ENCODE measurements at regions not wholly inside any gene's neighbourhood (a gene's known extent, or its start where the extent isn't known, plus 50 kb on each side); places are given as distances from the start of the nearest gene placed in this dataset.

- intact Hi-C loops (cut with micrococcal nuclease; ENCODE audit: unreplicated experiment) = loop anchor here (1.0 to 2.0 kb wide), 3 partner anchors 22 to 310 kb away; no protein-coding TSS in a partner anchor
- Histone ChIP-seq H4K20me1 (ENCODE audit: insufficient read depth, low read length) (no peaks in the 10 kb centered on the region), H3K9me2 (ENCODE audit: insufficient read depth, low read length) (no peaks in the 10 kb centered on the region), H3K4me1 (ENCODE audit: insufficient read depth, low read length, poor library complexity, severe bottlenecking) (peaks cover 99% of the 10 kb centered on the region), H3K27ac (ENCODE audit: low read depth, low read length, poor library complexity, severe bottlenecking) (peak overlapping the region; percentile 100), H2AFZ (ENCODE audit: low read length) (no peak overlapping the region), H3K4me2 (ENCODE audit: low read length) (peak overlapping the region; percentile 83), H3K4me3 (ENCODE audit: low read depth, low read length, poor library complexity, severe bottlenecking) (peak overlapping the region; percentile 66), H3K36me3 (ENCODE audit: insufficient read depth, low read length) (no peaks in the 10 kb centered on the region), H3K9me3 (ENCODE audit: low read length) (no peaks in the 10 kb centered on the region), H3K79me2 (ENCODE audit: insufficient read depth, low read depth, low read length) (peaks cover 61% of the 10 kb centered on the region)
- TSS peak; percentile 92 for BruUV-seq (replicated peaks)
- POLR2A ChIA-PET = interaction anchor here (0.9 to 26.4 kb wide), 12 partner anchors 10 to 320 kb away, joined by 3 to 2147 read pairs (median 23); no protein-coding TSS in a partner anchor
- peak; percentile 52 for DNase-seq (ENCODE audit: low spot score)
- CTCF ChIA-PET (ENCODE audit: unreplicated experiment) = interaction anchor here (0.7 to 3.4 kb wide), 10 partner anchors 12 to 81 kb away, joined by 3 to 43 read pairs (median 5); no protein-coding TSS in a partner anchor
- TF ChIP-seq, protein P1, sequence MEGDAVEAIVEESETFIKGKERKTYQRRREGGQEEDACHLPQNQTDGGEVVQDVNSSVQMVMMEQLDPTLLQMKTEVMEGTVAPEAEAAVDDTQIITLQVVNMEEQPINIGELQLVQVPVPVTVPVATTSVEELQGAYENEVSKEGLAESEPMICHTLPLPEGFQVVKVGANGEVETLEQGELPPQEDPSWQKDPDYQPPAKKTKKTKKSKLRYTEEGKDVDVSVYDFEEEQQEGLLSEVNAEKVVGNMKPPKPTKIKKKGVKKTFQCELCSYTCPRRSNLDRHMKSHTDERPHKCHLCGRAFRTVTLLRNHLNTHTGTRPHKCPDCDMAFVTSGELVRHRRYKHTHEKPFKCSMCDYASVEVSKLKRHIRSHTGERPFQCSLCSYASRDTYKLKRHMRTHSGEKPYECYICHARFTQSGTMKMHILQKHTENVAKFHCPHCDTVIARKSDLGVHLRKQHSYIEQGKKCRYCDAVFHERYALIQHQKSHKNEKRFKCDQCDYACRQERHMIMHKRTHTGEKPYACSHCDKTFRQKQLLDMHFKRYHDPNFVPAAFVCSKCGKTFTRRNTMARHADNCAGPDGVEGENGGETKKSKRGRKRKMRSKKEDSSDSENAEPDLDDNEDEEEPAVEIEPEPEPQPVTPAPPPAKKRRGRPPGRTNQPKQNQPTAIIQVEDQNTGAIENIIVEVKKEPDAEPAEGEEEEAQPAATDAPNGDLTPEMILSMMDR (conservative IDR thresholded peaks at IDR 0.05; ENCODE audit: low read length) = no peak
Observed at GRCh38 chr2:88832992-88833389, 141.5 kb downstream of the RPIA start.

DNA sequence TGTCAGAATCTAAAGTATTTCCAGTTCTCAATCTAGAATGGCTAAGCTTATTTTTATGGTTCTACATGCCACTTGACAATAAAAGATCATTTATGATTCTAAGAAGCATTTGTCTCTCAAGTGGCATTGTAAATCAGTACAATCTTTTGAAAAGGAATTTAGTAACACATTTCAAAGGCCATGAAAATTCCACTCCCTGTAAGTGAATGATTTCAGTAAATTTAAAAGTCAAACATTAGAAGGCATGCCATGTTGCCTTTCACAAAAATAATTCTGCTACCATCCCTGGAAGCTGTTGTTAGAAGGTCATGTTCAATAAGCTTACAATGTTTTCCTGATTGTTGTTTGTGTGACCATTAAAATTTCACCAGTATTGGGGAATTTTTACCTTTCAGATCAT is 142.9 kb downstream of the RPIA start:
- Histone ChIP-seq H3K27ac (ENCODE audit: low read depth, low read length, poor library complexity, severe bottlenecking) (peak overlapping the region; percentile 100), H4K20me1 (ENCODE audit: insufficient read depth, low read length) (no peaks in the 10 kb centered on the region), H3K4me1 (ENCODE audit: insufficient read depth, low read length, poor library complexity, severe bottlenecking) (peaks cover 98% of the 10 kb centered on the region), H3K79me2 (ENCODE audit: insufficient read depth, low read depth, low read length) (peaks cover 69% of the 10 kb centered on the region), H3K9me3 (ENCODE audit: low read length) (no peaks in the 10 kb centered on the region), H3K4me3 (ENCODE audit: low read depth, low read length, poor library complexity, severe bottlenecking) (peak overlapping the region; percentile 66), H2AFZ (ENCODE audit: low read length) (no peak overlapping the region), H3K4me2 (ENCODE audit: low read length) (peak overlapping the region; percentile 83), H3K9me2 (ENCODE audit: insufficient read depth, low read length) (no peaks in the 10 kb centered on the region), H3K36me3 (ENCODE audit: insufficient read depth, low read length) (no peaks in the 10 kb centered on the region)
- no peak for TF ChIP-seq EZH2phosphoT487 (IDR thresholded peaks at IDR 0.05; ENCODE audit: borderline replicate concordance, low read depth, low read length)
- TF ChIP-seq, protein P1 (conservative IDR thresholded peaks at IDR 0.05; ENCODE audit: low read length) = no peak
- intact Hi-C loops (cut with micrococcal nuclease; ENCODE audit: unreplicated experiment) = no loop called here
- ChIA-PET POLR2A (interaction anchor here (1.0 to 26.4 kb wide), 10 partner anchors 18 to 319 kb away, joined by 5 to 2147 read pairs (median 30); no protein-coding TSS in a partner anchor), CTCF (ENCODE audit: unreplicated experiment) (interaction anchor here (1.2 to 1.8 kb wide), 2 partner anchors 17 to 48 kb away, joined by 4 to 5 read pairs; no protein-coding TSS in a partner anchor)
- DNase-seq (ENCODE audit: low spot score) = no peak
- no TSS peak for BruUV-seq (replicated peaks)

DNA sequence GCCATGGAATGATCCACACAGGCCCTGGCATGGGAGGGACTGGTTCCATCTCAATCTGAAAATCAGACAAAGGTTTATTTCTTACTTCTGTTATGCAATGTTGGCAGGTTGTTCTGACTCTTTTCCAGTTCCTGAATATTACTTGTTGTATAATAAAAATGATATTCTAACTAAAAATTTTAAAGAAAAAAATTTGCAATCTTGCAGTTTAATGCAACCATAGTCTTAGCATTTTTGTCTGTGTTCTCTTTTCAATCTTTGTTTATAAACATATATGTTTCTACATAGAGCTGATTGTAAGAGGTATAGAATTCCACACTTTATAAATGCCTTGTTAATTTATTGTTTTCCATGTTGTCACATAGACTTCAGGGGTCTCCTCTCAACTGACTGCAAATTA is 143.4 kb downstream of the RPIA start:
- CTCF ChIA-PET (ENCODE audit: unreplicated experiment) = interaction anchor here (1.2 to 1.8 kb wide), 2 partner anchors 17 to 47 kb away, joined by 4 to 5 read pairs; no protein-coding TSS in a partner anchor

More for the DNA sequence above, 143.4 kb downstream of the RPIA start:
- TF ChIP-seq EZH2phosphoT487 (IDR thresholded peaks at IDR 0.05; ENCODE audit: borderline replicate concordance, low read depth, low read length) = no peak
- TF ChIP-seq, protein P1 (conservative IDR thresholded peaks at IDR 0.05; ENCODE audit: low read length) = no peak; the same call in 1 of the 2 replicates
- peak overlapping the region; percentile 100 for H3K27ac ChIP-seq (ENCODE audit: low read depth, low read length, poor library complexity, severe bottlenecking)
- peak overlapping the region; percentile 83 for H3K4me2 ChIP-seq (ENCODE audit: low read length)
- BruUV-seq (replicated peaks) = no TSS peak
- no peaks in the 10 kb centered on the region for H3K36me3 ChIP-seq (ENCODE audit: insufficient read depth, low read length)
- POLR2A ChIA-PET = interaction anchor here (1.0 to 26.4 kb wide), 10 partner anchors 18 to 318 kb away, joined by 5 to 2147 read pairs (median 30); no protein-coding TSS in a partner anchor
- H3K4me1 ChIP-seq (ENCODE audit: insufficient read depth, low read length, poor library complexity, severe bottlenecking) = peaks cover 98% of the 10 kb centered on the region
- no peaks in the 10 kb centered on the region for H4K20me1 ChIP-seq (ENCODE audit: insufficient read depth, low read length)
- no peak overlapping the region for H2AFZ ChIP-seq (ENCODE audit: low read length)
- intact Hi-C loops (cut with micrococcal nuclease; ENCODE audit: unreplicated experiment) = no loop called here
- no peaks in the 10 kb centered on the region for H3K9me3 ChIP-seq (ENCODE audit: low read length)
- no peaks in the 10 kb centered on the region for H3K9me2 ChIP-seq (ENCODE audit: insufficient read depth, low read length)
- peak overlapping the region; percentile 66 for H3K4me3 ChIP-seq (ENCODE audit: low read depth, low read length, poor library complexity, severe bottlenecking)
- DNase-seq (ENCODE audit: low spot score) = peak; percentile 59
- peaks cover 74% of the 10 kb centered on the region for H3K79me2 ChIP-seq (ENCODE audit: insufficient read depth, low read depth, low read length)

Measured in OCI-LY7 (cell line).